Esophagus muscularis mucosa (tissue), 4 donors: ENCODE measurements at regions not wholly inside any gene's neighbourhood (a gene's known extent, or its start where the extent isn't known, plus 50 kb on each side); places are given as distances from the start of the nearest gene placed in this dataset.

Experiments
- DNase-seq: peaks from one replicate; pipeline ENCODE4 v3.0.0-alpha.2; 2017; ENCODE audit errors: extremely low spot score
- H3K27ac ChIP-seq, 4 donors: fragments of 200-600 bp; sonication (generic); replicated peaks in 1 of 4; 1 replicate in 3 of 4; 2 replicates in 1 of 4; pipeline ENCODE4 v1.5.1; 2016 to 2019; ENCODE audit warnings: mild to moderate bottlenecking in 1 of 4
- H3K27me3 ChIP-seq, 4 donors: fragments of 200-600 bp; sonication (generic); one replicate each; pipeline versions ENCODE4 v1.5.1 to v1.6.0; 2016 to 2019
- H3K36me3 ChIP-seq, 4 donors: fragments of 200-600 bp; sonication (generic); one replicate each; pipeline ENCODE4 v1.5.1; 2016 to 2019
- H3K4me1 ChIP-seq, 4 donors: fragments of 200-600 bp; sonication (generic); one replicate each; pipeline ENCODE4 v1.5.1; 2016 to 2019
- H3K4me3 ChIP-seq, 4 donors: fragments of 200-600 bp; sonication (generic); 1 replicate in 2 of 4; 2 replicates in 2 of 4; pipeline ENCODE4 v1.5.1; 2016 to 2019; ENCODE audit warnings: mild to moderate bottlenecking in 4 of 4, moderate library complexity in 1 of 4
- H3K9me3 ChIP-seq, 4 donors: fragments of 200-600 bp; sonication (generic); 1 replicate in 3 of 4; 2 replicates in 1 of 4; pipeline ENCODE4 v1.5.1; 2016 to 2019
- CTCF ChIP-seq, 3 experiments: fragments of 200-600 bp in 2 of 3; fragments of 450-650 bp in 1 of 3; sonication (generic) in 2 of 3; IDR thresholded peaks; one replicate each; pipeline ENCODE4 v1.5.1; 2017 to 2019; ENCODE audit warnings: antibody characterized with exemption in 3 of 3, mild to moderate bottlenecking in 2 of 3, moderate library complexity in 1 of 3
- EP300 ChIP-seq: sonication (generic); formaldehyde crosslinking; IDR thresholded peaks from one replicate; pipeline ENCODE4 v1.6.1; 2017; ENCODE audit warnings: antibody characterized with exemption
- POLR2A ChIP-seq: fragments of 450-650 bp; IDR thresholded peaks from one replicate; pipeline ENCODE4 v1.6.1; 2017; ENCODE audit warnings: antibody characterized with exemption, moderate library complexity, mild to moderate bottlenecking, low read depth
- POLR2AphosphoS5 ChIP-seq, 2 donors: sonication (generic); formaldehyde crosslinking; IDR thresholded peaks; one replicate each; pipeline ENCODE4 v1.6.1; 2017; ENCODE audit warnings: antibody characterized with exemption in 2 of 2
- WGBS: methylation state at CpG from one replicate; pipeline ENCODE4 v1.1.5; 2018; 5-methylcytosine and 5-hydroxymethylcytosine counted together
- intact Hi-C: fragments of 100-400 bp; cut with DNase I; formaldehyde crosslinking; loops from one replicate; pipeline ENCODE4 v1.15.1; 2023

GRCh38 chr9:119802133-119802532, 432.9 kb upstream of the BRINP1 start:
- 43% methylated on average over 3 of the region's 3 CpGs for WGBS
- intact Hi-C loops = no loop called here

GRCh38 chr9:119801311-119801710, 432.1 kb upstream of the BRINP1 start:
- Histone ChIP-seq H3K27ac (peak overlapping the region in 1 of 4 donors; percentile 19), H3K4me1 (peaks cover 0 to 13% (median 11%) of the 10 kb centered on the region in 4 donors), H3K4me3 (no peak overlapping the region), H3K36me3 (no peaks in the 10 kb centered on the region), H3K27me3 (no peaks in the 10 kb centered on the region), H3K9me3 (no peaks in the 10 kb centered on the region)
- TF ChIP-seq POLR2AphosphoS5 (IDR thresholded peaks at IDR 0.05) = no peak
- TF ChIP-seq EP300 = no peak
- TF ChIP-seq POLR2A = no peak
- TF ChIP-seq CTCF (IDR thresholded peaks at IDR 0.05) = no peak
- peak; percentile 50 for DNase-seq
- intact Hi-C loops = no loop called here
- 76% methylated on average over 4 of the region's 4 CpGs for WGBS

More at GRCh38 chr9:119802133-119802532, 432.9 kb upstream of the BRINP1 start:
- peaks cover 0 to 13% (median 11%) of the 10 kb centered on the region in 4 donors for H3K4me1 ChIP-seq
- TF ChIP-seq POLR2A (no peak), CTCF (IDR thresholded peaks at IDR 0.05) (no peak), POLR2AphosphoS5 (IDR thresholded peaks at IDR 0.05) (no peak), EP300 (no peak)
- H3K9me3 ChIP-seq = no peaks in the 10 kb centered on the region
- H3K36me3 ChIP-seq = no peaks in the 10 kb centered on the region
- H3K27me3 ChIP-seq = no peaks in the 10 kb centered on the region
- no peak overlapping the region for H3K4me3 ChIP-seq
- peak overlapping the region in 3 of 4 donors; percentile 8 to 32 (median 30) for H3K27ac ChIP-seq
- DNase-seq = no peak

GRCh38 chr9:119795395-119795794, 426.2 kb upstream of the BRINP1 start:
- WGBS = 84% methylated on average over 3 of the region's 3 CpGs
- no peaks in the 10 kb centered on the region for H3K27me3 ChIP-seq
- H3K9me3 ChIP-seq = no peaks in the 10 kb centered on the region
- no peak for DNase-seq
- H3K4me3 ChIP-seq = no peak overlapping the region
- intact Hi-C loops = no loop called here
- H3K27ac ChIP-seq = no peak overlapping the region
- no peaks in the 10 kb centered on the region for H3K36me3 ChIP-seq
- TF ChIP-seq POLR2A (no peak), EP300 (no peak), POLR2AphosphoS5 (IDR thresholded peaks at IDR 0.05) (no peak), CTCF (IDR thresholded peaks at IDR 0.05) (no peak)
- peaks cover 0 to 5% (median 0%) of the 10 kb centered on the region in 4 donors for H3K4me1 ChIP-seq

GRCh38 chr9:119794836-119795235, 425.6 kb upstream of the BRINP1 start:
- no peaks in the 10 kb centered on the region for H3K9me3 ChIP-seq
- WGBS = 82% methylated on average over 6 of the region's 6 CpGs
- TF ChIP-seq CTCF (IDR thresholded peaks at IDR 0.05) (no peak), POLR2A (no peak), POLR2AphosphoS5 (IDR thresholded peaks at IDR 0.05) (no peak)
- intact Hi-C loops = no loop called here
- no peaks in the 10 kb centered on the region for H3K36me3 ChIP-seq
- H3K27ac ChIP-seq = no peak overlapping the region
- no peaks in the 10 kb centered on the region for H3K27me3 ChIP-seq
- DNase-seq = no peak
- H3K4me3 ChIP-seq = no peak overlapping the region
- peaks cover 0 to 5% (median 0%) of the 10 kb centered on the region in 4 donors for H3K4me1 ChIP-seq

GRCh38 chr9:119793218-119793617, 424.0 kb upstream of the BRINP1 start:
- Histone ChIP-seq H3K4me3 (no peak overlapping the region), H3K27ac (no peak overlapping the region), H3K27me3 (no peaks in the 10 kb centered on the region), H3K4me1 (peaks cover 0 to 5% (median 0%) of the 10 kb centered on the region in 4 donors), H3K9me3 (no peaks in the 10 kb centered on the region), H3K36me3 (no peaks in the 10 kb centered on the region)
- DNase-seq = no peak
- TF ChIP-seq EP300 (no peak), CTCF (IDR thresholded peaks at IDR 0.05) (no peak), POLR2AphosphoS5 (IDR thresholded peaks at IDR 0.05) (no peak), POLR2A (no peak)
- WGBS = 62% methylated on average over 3 of the region's 3 CpGs
- intact Hi-C loops = no loop called here
